Activated CD4-positive, alpha-beta memory T cell treated with anti-CD3 and anti-CD28 coated beads for 36 hours (primary cell): ENCODE measurements at regions not wholly inside any gene's neighbourhood (a gene's known extent, or its start where the extent isn't known, plus 50 kb on each side); places are given as distances from the start of the nearest gene placed in this dataset.

Source experiments
- CTCF ChIA-PET: fragments of 350-600 bp; sonication (Branson Sonifier 250); formaldehyde crosslinking; loops from one replicate; lab custom pipeline; 2021; ENCODE audit warnings: antibody characterized with exemption, inconsistent platforms; lab: Charles Lee
- POLR2A ChIA-PET: fragments of 350-600 bp; sonication (Branson Sonifier 250); formaldehyde crosslinking; loops from one replicate; lab custom pipeline; 2021; ENCODE audit warnings: antibody characterized with exemption; lab: Charles Lee
- DNase-seq: peaks from one replicate; pipeline ENCODE4 v3.0.0-alpha.2; 2020
- H3K27ac Mint-ChIP-seq: one replicate; pipeline ENCODE4 v1.8.0; 2021; ENCODE audit warnings: mixed read lengths
- H3K27me3 Mint-ChIP-seq: one replicate; pipeline ENCODE4 v1.8.0; 2021; ENCODE audit warnings: mixed read lengths
- H3K36me3 Mint-ChIP-seq: one replicate; pipeline ENCODE4 v1.8.0; 2021; ENCODE audit warnings: mixed read lengths
- H3K4me1 Mint-ChIP-seq: one replicate; pipeline ENCODE4 v1.8.0; 2021; ENCODE audit warnings: low read depth, mixed read lengths
- H3K4me3 Mint-ChIP-seq: one replicate; pipeline ENCODE4 v1.8.0; 2021; ENCODE audit warnings: mild to moderate bottlenecking, mixed read lengths
- H3K9me3 Mint-ChIP-seq: one replicate; pipeline ENCODE4 v1.8.0; 2021; ENCODE audit warnings: mixed read lengths
- intact Hi-C: fragments of 100-400 bp; cut with micrococcal nuclease; formaldehyde crosslinking; loops from one replicate; pipeline ENCODE4 v1.15.1; 2023

- H3K9me3 Mint-ChIP-seq, result no peaks in the 10 kb centered on the region
- intact Hi-C loops, result no loop called here
- DNase-seq, result no peak
- CTCF ChIA-PET, result interaction anchor here (1.6 kb wide), 1 partner anchor 718 kb away, joined by 4 read pairs; no protein-coding TSS in a partner anchor
- H3K36me3 Mint-ChIP-seq, result no peaks in the 10 kb centered on the region
- H3K27me3 Mint-ChIP-seq, result peaks cover 5% of the 10 kb centered on the region
- H3K4me1 Mint-ChIP-seq, result no peaks in the 10 kb centered on the region
- no peak overlapping the region for H3K4me3 Mint-ChIP-seq
- POLR2A ChIA-PET, result no interaction called here
- H3K27ac Mint-ChIP-seq, result no peak overlapping the region
These were observed 127.3 kb downstream of the FAM204A start for GRCh38 chr10:118214776-118215175.

- no peaks in the 10 kb centered on the region for H3K9me3 Mint-ChIP-seq
- no peaks in the 10 kb centered on the region for H3K4me1 Mint-ChIP-seq
- intact Hi-C loops, result no loop called here
- H3K27me3 Mint-ChIP-seq, result peaks cover 7% of the 10 kb centered on the region
- no peak for DNase-seq
- CTCF ChIA-PET, result interaction anchor here (1.6 kb wide), 1 partner anchor 717 kb away, joined by 4 read pairs; no protein-coding TSS in a partner anchor
- POLR2A ChIA-PET, result no interaction called here
- no peak overlapping the region for H3K4me3 Mint-ChIP-seq
- no peak overlapping the region for H3K27ac Mint-ChIP-seq
- no peaks in the 10 kb centered on the region for H3K36me3 Mint-ChIP-seq
These were observed 128.7 kb downstream of the FAM204A start for GRCh38 chr10:118213436-118213835.

GRCh38 chr10:118210276-118210675, 131.8 kb downstream of the FAM204A start:
- DNase-seq, result no peak
- intact Hi-C loops, result no loop called here
- peaks cover 15% of the 10 kb centered on the region for H3K27me3 Mint-ChIP-seq
- H3K9me3 Mint-ChIP-seq, result no peaks in the 10 kb centered on the region
- no peaks in the 10 kb centered on the region for H3K4me1 Mint-ChIP-seq
- no peaks in the 10 kb centered on the region for H3K36me3 Mint-ChIP-seq
- ChIA-PET CTCF (no interaction called here), POLR2A (no interaction called here)
- H3K4me3 Mint-ChIP-seq, result no peak overlapping the region
- no peak overlapping the region for H3K27ac Mint-ChIP-seq

- H3K27me3 Mint-ChIP-seq, result peaks cover 19% of the 10 kb centered on the region
- intact Hi-C loops, result no loop called here
- no peaks in the 10 kb centered on the region for H3K4me1 Mint-ChIP-seq
- DNase-seq, result no peak
- no peak overlapping the region for H3K27ac Mint-ChIP-seq
- H3K4me3 Mint-ChIP-seq, result no peak overlapping the region
- H3K9me3 Mint-ChIP-seq, result no peaks in the 10 kb centered on the region
- H3K36me3 Mint-ChIP-seq, result no peaks in the 10 kb centered on the region
- ChIA-PET CTCF (interaction anchor here (0.7 kb wide), 1 partner anchor 110 kb away, joined by 3 read pairs; no protein-coding TSS in a partner anchor), POLR2A (no interaction called here)
These were observed 132.9 kb downstream of the FAM204A start for GRCh38 chr10:118209215-118209614.

- intact Hi-C loops, result no loop called here
- Mint-ChIP-seq H3K4me3 (no peak overlapping the region), H3K27me3 (peaks cover 26% of the 10 kb centered on the region), H3K4me1 (no peaks in the 10 kb centered on the region), H3K9me3 (no peaks in the 10 kb centered on the region), H3K27ac (no peak overlapping the region), H3K36me3 (no peaks in the 10 kb centered on the region)
- DNase-seq, result no peak
- ChIA-PET POLR2A (no interaction called here), CTCF (no interaction called here)
These were observed 134.6 kb downstream of the FAM204A start for GRCh38 chr10:118207470-118208007.

- Mint-ChIP-seq H3K27ac (no peak overlapping the region), H3K9me3 (no peaks in the 10 kb centered on the region), H3K4me3 (no peak overlapping the region), H3K36me3 (no peaks in the 10 kb centered on the region), H3K27me3 (peaks cover 27% of the 10 kb centered on the region), H3K4me1 (no peaks in the 10 kb centered on the region)
- no peak for DNase-seq
- ChIA-PET CTCF (interaction anchor here (0.5 kb wide), 1 partner anchor 777 kb away, joined by 3 read pairs; no protein-coding TSS in a partner anchor), POLR2A (no interaction called here)
- intact Hi-C loops, result no loop called here
These were observed 137.7 kb downstream of the FAM204A start for GRCh38 chr10:118204292-118204943.

- Mint-ChIP-seq H3K27me3 (peaks cover 27% of the 10 kb centered on the region), H3K27ac (no peak overlapping the region), H3K36me3 (no peaks in the 10 kb centered on the region), H3K4me3 (no peak overlapping the region), H3K9me3 (no peaks in the 10 kb centered on the region), H3K4me1 (no peaks in the 10 kb centered on the region)
- DNase-seq, result no peak
- ChIA-PET POLR2A (no interaction called here), CTCF (no interaction called here)
- intact Hi-C loops, result no loop called here
These were observed 138.7 kb downstream of the FAM204A start for GRCh38 chr10:118203461-118203860.

- H3K36me3 Mint-ChIP-seq, result no peaks in the 10 kb centered on the region
- CTCF ChIA-PET, result no interaction called here
- DNase-seq, result no peak
- H3K4me3 Mint-ChIP-seq, result no peak overlapping the region
- H3K27ac Mint-ChIP-seq, result no peak overlapping the region
- intact Hi-C loops, result no loop called here
- peaks cover 3% of the 10 kb centered on the region for H3K27me3 Mint-ChIP-seq
- POLR2A ChIA-PET, result no interaction called here
- H3K9me3 Mint-ChIP-seq, result peaks cover 5% of the 10 kb centered on the region
- no peaks in the 10 kb centered on the region for H3K4me1 Mint-ChIP-seq
These were observed 146.4 kb downstream of the FAM204A start for GRCh38 chr10:118195729-118196128.

- no peak for DNase-seq
- H3K9me3 Mint-ChIP-seq, result peaks cover 5% of the 10 kb centered on the region
- POLR2A ChIA-PET, result no interaction called here
- no peak overlapping the region for H3K27ac Mint-ChIP-seq
- H3K36me3 Mint-ChIP-seq, result no peaks in the 10 kb centered on the region
- intact Hi-C loops, result no loop called here
- CTCF ChIA-PET, result no interaction called here
- no peaks in the 10 kb centered on the region for H3K4me1 Mint-ChIP-seq
- H3K4me3 Mint-ChIP-seq, result no peak overlapping the region
- H3K27me3 Mint-ChIP-seq, result peaks cover 3% of the 10 kb centered on the region
These were observed 146.9 kb upstream of the RAB11FIP2 start for GRCh38 chr10:118193642-118194041.

GRCh38 chr10:118181021-118181420, 134.3 kb upstream of the RAB11FIP2 start:
- intact Hi-C loops, result no loop called here
- Mint-ChIP-seq H3K4me3 (no peak overlapping the region), H3K27ac (no peak overlapping the region), H3K36me3 (no peaks in the 10 kb centered on the region), H3K9me3 (peaks cover 3% of the 10 kb centered on the region), H3K4me1 (no peaks in the 10 kb centered on the region), H3K27me3 (no peaks in the 10 kb centered on the region)
- ChIA-PET CTCF (no interaction called here), POLR2A (no interaction called here)
- DNase-seq, result no peak

- no peak overlapping the region for H3K27ac Mint-ChIP-seq
These were observed 128.4 kb upstream of the RAB11FIP2 start for GRCh38 chr10:118175148-118175547.

GRCh38 chr10:118173296-118173695, 126.6 kb upstream of the RAB11FIP2 start:
- Mint-ChIP-seq H3K36me3 (no peaks in the 10 kb centered on the region), H3K27me3 (peaks cover 8% of the 10 kb centered on the region), H3K4me1 (no peaks in the 10 kb centered on the region), H3K4me3 (no peak overlapping the region), H3K9me3 (no peaks in the 10 kb centered on the region), H3K27ac (no peak overlapping the region)
- DNase-seq, result no peak
- CTCF ChIA-PET, result no interaction called here
- POLR2A ChIA-PET, result no interaction called here
- intact Hi-C loops, result no loop called here

More at GRCh38 chr10:118175148-118175547, 128.4 kb upstream of the RAB11FIP2 start:
- DNase-seq, result no peak
- no peak overlapping the region for H3K4me3 Mint-ChIP-seq
- H3K36me3 Mint-ChIP-seq, result no peaks in the 10 kb centered on the region
- H3K27me3 Mint-ChIP-seq, result peaks cover 7% of the 10 kb centered on the region
- no peaks in the 10 kb centered on the region for H3K4me1 Mint-ChIP-seq
- intact Hi-C loops, result no loop called here
- peaks cover 3% of the 10 kb centered on the region for H3K9me3 Mint-ChIP-seq
- ChIA-PET CTCF (no interaction called here), POLR2A (no interaction called here)

- peaks cover 8% of the 10 kb centered on the region for H3K27me3 Mint-ChIP-seq
- no peak for DNase-seq
- H3K4me1 Mint-ChIP-seq, result no peaks in the 10 kb centered on the region
- ChIA-PET CTCF (no interaction called here), POLR2A (no interaction called here)
- H3K4me3 Mint-ChIP-seq, result no peak overlapping the region
- H3K36me3 Mint-ChIP-seq, result no peaks in the 10 kb centered on the region
- no peak overlapping the region for H3K27ac Mint-ChIP-seq
- H3K9me3 Mint-ChIP-seq, result no peaks in the 10 kb centered on the region
- intact Hi-C loops, result no loop called here
These were observed 125.1 kb upstream of the RAB11FIP2 start for GRCh38 chr10:118171861-118172260.
